Tibial artery (tissue), 4 donors: ENCODE measurements at regions not wholly inside any gene's neighbourhood (a gene's known extent, or its start where the extent isn't known, plus 50 kb on each side); places are given as distances from the start of the nearest gene placed in this dataset.

Source experiments
- DNase-seq, 2 donors: peaks; one replicate each; pipeline ENCODE4 v3.0.0-alpha.2; 2019
- H3K27ac ChIP-seq, 2 donors: fragments of 200-600 bp; sonication (generic) in 1 of 2; 1 replicate in 1 of 2; 2 replicates in 1 of 2; pipeline ENCODE4 v1.5.1; 2018 to 2019; ENCODE audit warnings: mild to moderate bottlenecking in 1 of 2
- H3K27me3 ChIP-seq, 2 donors: fragments of 200-600 bp; sonication (generic) in 1 of 2; one replicate each; pipeline versions ENCODE4 v1.5.1 to v1.6.0; 2016 to 2019
- H3K36me3 ChIP-seq, 3 donors: fragments of 200-600 bp; sonication (generic) in 2 of 3; one replicate each; pipeline ENCODE4 v1.5.1; 2016 to 2019; ENCODE audit warnings: mild to moderate bottlenecking in 2 of 3
- H3K4me1 ChIP-seq, 4 donors: fragments of 200-600 bp; sonication (generic) in 2 of 4; 1 replicate in 3 of 4; 2 replicates in 1 of 4; pipeline ENCODE4 v1.5.1; 2016 to 2019
- H3K4me3 ChIP-seq, 2 donors: fragments of 200-600 bp; sonication (generic) in 1 of 2; 1 replicate in 1 of 2; 2 replicates in 1 of 2; pipeline ENCODE4 v1.5.1; 2018 to 2019; ENCODE audit warnings: mild to moderate bottlenecking in 2 of 2
- H3K9me3 ChIP-seq, 3 donors: fragments of 200-600 bp; sonication (generic) in 1 of 3; one replicate each; pipeline ENCODE4 v1.5.1; 2016 to 2019
- intact Hi-C: fragments of 100-400 bp; cut with DNase I; formaldehyde crosslinking; loops from one replicate; pipeline ENCODE4 v1.15.0; 2023; ENCODE audit warnings: low total_unique reads
- TF ChIP-seq, protein P1 (sequence below), 2 experiments: fragments of 200-600 bp in 1 of 2; fragments of 450-650 bp in 1 of 2; IDR thresholded peaks; one replicate each; pipeline ENCODE4 v1.5.1; 2017 to 2019; ENCODE audit warnings: antibody characterized with exemption in 2 of 2, mild to moderate bottlenecking in 1 of 2, moderate library complexity in 1 of 2

DNA sequence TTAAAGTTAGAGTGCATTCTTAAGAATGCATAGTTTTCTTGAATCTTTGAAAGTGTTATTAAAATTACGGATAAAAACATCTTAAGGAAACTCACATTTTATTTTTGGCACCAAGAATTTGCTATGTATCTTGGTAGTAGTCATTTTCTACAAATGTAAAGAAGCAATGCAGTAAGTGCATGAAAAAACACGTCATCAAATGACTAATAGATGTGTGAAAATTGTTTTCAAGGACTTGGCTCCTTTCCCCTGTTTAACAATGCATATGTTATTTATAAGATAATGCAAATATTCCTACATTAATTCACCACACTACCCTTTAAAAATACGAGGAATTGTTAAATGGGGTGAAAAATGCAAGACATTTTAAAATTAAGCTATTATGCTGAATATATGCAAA, 461.2 kb upstream of the PCDH7 start:
- TF ChIP-seq, protein P1, sequence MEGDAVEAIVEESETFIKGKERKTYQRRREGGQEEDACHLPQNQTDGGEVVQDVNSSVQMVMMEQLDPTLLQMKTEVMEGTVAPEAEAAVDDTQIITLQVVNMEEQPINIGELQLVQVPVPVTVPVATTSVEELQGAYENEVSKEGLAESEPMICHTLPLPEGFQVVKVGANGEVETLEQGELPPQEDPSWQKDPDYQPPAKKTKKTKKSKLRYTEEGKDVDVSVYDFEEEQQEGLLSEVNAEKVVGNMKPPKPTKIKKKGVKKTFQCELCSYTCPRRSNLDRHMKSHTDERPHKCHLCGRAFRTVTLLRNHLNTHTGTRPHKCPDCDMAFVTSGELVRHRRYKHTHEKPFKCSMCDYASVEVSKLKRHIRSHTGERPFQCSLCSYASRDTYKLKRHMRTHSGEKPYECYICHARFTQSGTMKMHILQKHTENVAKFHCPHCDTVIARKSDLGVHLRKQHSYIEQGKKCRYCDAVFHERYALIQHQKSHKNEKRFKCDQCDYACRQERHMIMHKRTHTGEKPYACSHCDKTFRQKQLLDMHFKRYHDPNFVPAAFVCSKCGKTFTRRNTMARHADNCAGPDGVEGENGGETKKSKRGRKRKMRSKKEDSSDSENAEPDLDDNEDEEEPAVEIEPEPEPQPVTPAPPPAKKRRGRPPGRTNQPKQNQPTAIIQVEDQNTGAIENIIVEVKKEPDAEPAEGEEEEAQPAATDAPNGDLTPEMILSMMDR (IDR thresholded peaks at IDR 0.05) = no peak
- Histone ChIP-seq H3K27me3 (no peaks in the 10 kb centered on the region), H3K9me3 (no peaks in the 10 kb centered on the region), H3K36me3 (no peaks in the 10 kb centered on the region), H3K4me1 (no peaks in the 10 kb centered on the region), H3K4me3 (no peak overlapping the region), H3K27ac (no peak overlapping the region)
- intact Hi-C loops = no loop called here
- no peak for DNase-seq

DNA sequence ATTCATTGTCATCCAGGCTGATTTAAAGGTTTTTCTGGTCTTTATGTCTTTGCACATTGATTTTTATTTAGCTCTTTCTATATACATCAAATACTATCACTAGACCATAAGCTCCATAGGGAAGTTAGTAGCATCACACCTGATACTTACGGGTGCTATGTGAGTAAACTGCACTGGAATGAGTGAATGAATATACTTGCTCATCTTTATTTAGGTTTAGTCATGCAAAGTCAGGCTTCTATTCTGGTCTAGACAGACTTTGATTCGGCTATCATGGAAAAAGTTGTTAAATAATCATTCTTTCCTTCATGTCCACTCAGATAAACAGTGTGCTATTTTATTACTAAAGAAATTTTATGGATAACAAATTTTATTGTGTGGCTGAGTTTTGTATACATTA, 457.8 kb upstream of the PCDH7 start:
- DNase-seq = no peak
- TF ChIP-seq, protein P1 (IDR thresholded peaks at IDR 0.05) = no peak
- no peaks in the 10 kb centered on the region for H3K36me3 ChIP-seq
- H3K4me3 ChIP-seq = no peak overlapping the region
- H3K27me3 ChIP-seq = no peaks in the 10 kb centered on the region
- H3K4me1 ChIP-seq = no peaks in the 10 kb centered on the region
- no peaks in the 10 kb centered on the region for H3K9me3 ChIP-seq
- no peak overlapping the region for H3K27ac ChIP-seq
- intact Hi-C loops = no loop called here

- no peak overlapping the region for H3K27ac ChIP-seq
- H3K27me3 ChIP-seq = no peaks in the 10 kb centered on the region
- no peak overlapping the region for H3K4me3 ChIP-seq
- TF ChIP-seq, protein P1 (IDR thresholded peaks at IDR 0.05) = no peak
- H3K36me3 ChIP-seq = no peaks in the 10 kb centered on the region
- intact Hi-C loops = no loop called here
- H3K9me3 ChIP-seq = no peaks in the 10 kb centered on the region
- DNase-seq = no peak
- no peaks in the 10 kb centered on the region for H3K4me1 ChIP-seq
These were observed 455.7 kb upstream of the PCDH7 start for GRCh38 chr4:30264465-30264864.

DNA sequence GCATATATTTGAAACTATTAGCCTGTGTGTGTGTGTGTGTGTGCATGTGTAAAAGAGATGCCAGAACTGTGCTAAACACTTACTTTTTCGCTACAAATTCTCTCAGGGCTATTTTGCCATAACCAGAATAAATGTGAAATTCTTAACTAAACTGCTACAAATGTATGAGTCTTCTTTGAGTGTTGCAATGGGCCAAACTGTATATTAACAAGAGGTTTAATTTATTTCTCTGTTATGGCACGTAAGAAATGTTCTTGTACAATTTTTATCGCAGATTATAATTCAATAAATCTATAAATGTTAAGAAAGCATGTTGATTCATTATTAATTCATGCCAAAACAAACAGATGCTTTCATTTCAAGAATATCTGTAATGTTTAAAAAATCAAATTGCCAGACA, 454.5 kb upstream of the PCDH7 start:
- H3K9me3 ChIP-seq = no peaks in the 10 kb centered on the region
- intact Hi-C loops = no loop called here
- H3K27me3 ChIP-seq = no peaks in the 10 kb centered on the region
- DNase-seq = no peak
- no peak overlapping the region for H3K4me3 ChIP-seq
- no peaks in the 10 kb centered on the region for H3K36me3 ChIP-seq
- TF ChIP-seq, protein P1 (IDR thresholded peaks at IDR 0.05) = no peak
- no peak overlapping the region for H3K27ac ChIP-seq
- H3K4me1 ChIP-seq = no peaks in the 10 kb centered on the region

- intact Hi-C loops = no loop called here
- TF ChIP-seq, protein P1 (IDR thresholded peaks at IDR 0.05) = no peak
These were observed 451.8 kb upstream of the PCDH7 start for GRCh38 chr4:30268370-30268769.

GRCh38 chr4:30269850-30270249, 450.3 kb upstream of the PCDH7 start:
- TF ChIP-seq, protein P1 (IDR thresholded peaks at IDR 0.05) = no peak
- no peak for DNase-seq
- H3K4me3 ChIP-seq = no peak overlapping the region
- no peaks in the 10 kb centered on the region for H3K4me1 ChIP-seq
- H3K27ac ChIP-seq = no peak overlapping the region
- H3K27me3 ChIP-seq = no peaks in the 10 kb centered on the region
- intact Hi-C loops = no loop called here
- H3K36me3 ChIP-seq = no peaks in the 10 kb centered on the region
- no peaks in the 10 kb centered on the region for H3K9me3 ChIP-seq

More at GRCh38 chr4:30268370-30268769, 451.8 kb upstream of the PCDH7 start:
- no peak for DNase-seq
- no peaks in the 10 kb centered on the region for H3K27me3 ChIP-seq
- no peak overlapping the region for H3K27ac ChIP-seq
- no peak overlapping the region for H3K4me3 ChIP-seq
- no peaks in the 10 kb centered on the region for H3K4me1 ChIP-seq
- H3K9me3 ChIP-seq = no peaks in the 10 kb centered on the region
- H3K36me3 ChIP-seq = no peaks in the 10 kb centered on the region
